CD4-positive, alpha-beta T cell (primary cell): ENCODE measurements at regions not wholly inside any gene's neighbourhood (a gene's known extent, or its start where the extent isn't known, plus 50 kb on each side); places are given as distances from the start of the nearest gene placed in this dataset.

Source experiments
- ATAC-seq: fragments of 200-7000 bp; cut with Tn5 transposase; one replicate; pipeline ENCODE4 v1.10.0; 2022; ENCODE audit warnings: mild to moderate bottlenecking; ENCODE audit not compliant: poor library complexity
- CTCF ChIA-PET: fragments of 350-600 bp; sonication (Branson Sonifier 250); formaldehyde crosslinking; loops from one replicate; lab custom pipeline; 2021; ENCODE audit warnings: antibody characterized with exemption, inconsistent platforms; lab: Charles Lee
- POLR2A ChIA-PET: fragments of 350-600 bp; sonication (Branson Sonifier 250); formaldehyde crosslinking; loops from one replicate; lab custom pipeline; 2021; ENCODE audit warnings: antibody characterized with exemption, inconsistent platforms; lab: Charles Lee
- DNase-seq, 14 experiments: peaks; one replicate each; pipeline ENCODE4 v3.0.0-alpha.2; 2013 to 2020; ENCODE audit warnings: mixed read lengths in 2 of 14
- H3K27ac ChIP-seq, 2 donors: one replicate each; pipeline versions ENCODE4 v1.5.1 to v1.7.0; 2013; ENCODE audit warnings: low read length in 2 of 2, low read depth in 1 of 2, mild to moderate bottlenecking in 1 of 2
- H3K27me3 ChIP-seq, 2 experiments: 1 replicate in 1 of 2; 2 replicates in 1 of 2; pipeline versions ENCODE4 v1.6.1 to v1.7.0; 2013; ENCODE audit warnings: low read length in 2 of 2, control low read depth in 1 of 2, mild to moderate bottlenecking in 1 of 2, moderate library complexity in 1 of 2; ENCODE audit not compliant: insufficient read depth in 2 of 2, control insufficient read depth in 1 of 2
- H3K36me3 ChIP-seq: one replicate; pipeline ENCODE4 v1.6.1; 2013; ENCODE audit warnings: low read length, control low read depth; ENCODE audit not compliant: insufficient read depth
- H3K4me1 ChIP-seq: one replicate; pipeline ENCODE4 v1.6.1; 2013; ENCODE audit warnings: low read length, control low read depth; ENCODE audit not compliant: insufficient read depth
- H3K4me3 ChIP-seq: one replicate; pipeline ENCODE4 v1.5.1; 2013; ENCODE audit warnings: mild to moderate bottlenecking, low read length, moderate library complexity
- H3K9me3 ChIP-seq, 2 experiments: 1 replicate in 1 of 2; 2 replicates in 1 of 2; pipeline versions ENCODE4 v1.6.1 to v1.7.0; 2013; ENCODE audit warnings: low read length in 2 of 2, mild to moderate bottlenecking in 2 of 2, control low read depth in 1 of 2, moderate library complexity in 1 of 2; ENCODE audit not compliant: control insufficient read depth in 1 of 2, insufficient read depth in 1 of 2
- H3K27ac Mint-ChIP-seq: one replicate; pipeline ENCODE4 v1.8.0; 2020; ENCODE audit warnings: mixed read lengths
- H3K27me3 Mint-ChIP-seq: one replicate; pipeline ENCODE4 v1.8.0; 2021; ENCODE audit warnings: mixed read lengths
- H3K36me3 Mint-ChIP-seq: one replicate; pipeline ENCODE4 v1.8.0; 2021; ENCODE audit warnings: low read depth, mixed read lengths
- H3K4me1 Mint-ChIP-seq: one replicate; pipeline ENCODE4 v1.8.0; 2021; ENCODE audit warnings: low read depth, mixed read lengths
- H3K4me3 Mint-ChIP-seq: one replicate; pipeline ENCODE4 v1.8.0; 2020; ENCODE audit warnings: mild to moderate bottlenecking, mixed read lengths
- H3K9me3 Mint-ChIP-seq: one replicate; pipeline ENCODE4 v1.8.0; 2020; ENCODE audit warnings: mixed read lengths
- CTCF ChIP-seq: fragments of 200-600 bp; IDR thresholded peaks from one replicate; pipeline ENCODE4 v1.8.0; 2022; ENCODE audit warnings: antibody characterized with exemption, mild to moderate bottlenecking
- intact Hi-C, 2 experiments: fragments of 100-400 bp; cut with DNase I in 1 of 2; cut with micrococcal nuclease in 1 of 2; formaldehyde crosslinking; loops; one replicate each; pipeline versions ENCODE4 v1.15.1 to v1.9.0; 2023 to 2025; cut with DNase I, micrococcal nuclease

GRCh38 chr5:124194282-124194681, 552.2 kb downstream of the ZNF608 start:
- no peak for DNase-seq
- CTCF ChIA-PET = no interaction called here
- TF ChIP-seq CTCF = no peak
- Histone ChIP-seq H3K27me3 (no peaks in the 10 kb centered on the region), H3K9me3 (peaks cover 0 to 7% of the 10 kb centered on the region in 2 experiments), H3K4me3 (no peak overlapping the region), H3K36me3 (no peaks in the 10 kb centered on the region), H3K4me1 (no peaks in the 10 kb centered on the region), H3K27ac (no peak overlapping the region)
- intact Hi-C loops = no loop called here
- no peaks in the 10 kb centered on the region for H3K36me3 Mint-ChIP-seq
- no peak for ATAC-seq
- no peak overlapping the region for H3K27ac Mint-ChIP-seq
- no peak overlapping the region for H3K4me3 Mint-ChIP-seq
- H3K4me1 Mint-ChIP-seq = no peaks in the 10 kb centered on the region
- H3K9me3 Mint-ChIP-seq = no peaks in the 10 kb centered on the region
- no peaks in the 10 kb centered on the region for H3K27me3 Mint-ChIP-seq
- POLR2A ChIA-PET = no interaction called here

GRCh38 chr5:124193371-124193789, 553.1 kb downstream of the ZNF608 start:
- H3K9me3 ChIP-seq = peaks cover 0 to under 1% of the 10 kb centered on the region in 2 experiments
- H3K9me3 Mint-ChIP-seq = no peaks in the 10 kb centered on the region
- no peaks in the 10 kb centered on the region for H3K36me3 ChIP-seq
- ATAC-seq (no peak), DNase-seq (no peak)
- no peaks in the 10 kb centered on the region for H3K4me1 Mint-ChIP-seq
- no peak overlapping the region for H3K4me3 ChIP-seq
- no peaks in the 10 kb centered on the region for H3K4me1 ChIP-seq
- intact Hi-C loops = no loop called here
- no peak overlapping the region for H3K4me3 Mint-ChIP-seq
- no peak overlapping the region for H3K27ac Mint-ChIP-seq
- POLR2A ChIA-PET = no interaction called here
- H3K27ac ChIP-seq = no peak overlapping the region
- no peaks in the 10 kb centered on the region for H3K27me3 ChIP-seq
- no peaks in the 10 kb centered on the region for H3K27me3 Mint-ChIP-seq
- no peaks in the 10 kb centered on the region for H3K36me3 Mint-ChIP-seq
- CTCF ChIA-PET = no interaction called here
- TF ChIP-seq CTCF = no peak

DNA sequence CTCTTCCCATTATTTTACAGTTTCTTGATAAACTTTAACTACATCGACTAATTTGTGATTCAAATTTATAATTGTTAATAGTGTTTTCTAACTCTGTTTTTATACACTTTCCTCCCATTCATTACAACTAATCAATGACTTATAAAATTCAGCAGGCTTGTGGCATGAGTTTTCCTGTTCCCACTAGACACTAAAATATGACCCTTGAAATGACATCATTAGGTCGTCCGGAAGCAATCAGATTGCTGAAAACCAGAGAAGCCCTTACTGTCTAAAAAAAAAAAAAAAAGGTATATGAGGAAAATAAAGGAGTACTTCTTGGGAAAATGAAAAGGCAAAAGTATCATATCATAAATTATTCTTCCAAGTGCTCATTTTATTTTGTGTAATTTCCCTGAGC, 553.7 kb downstream of the ZNF608 start:
- Histone ChIP-seq H3K36me3 (no peaks in the 10 kb centered on the region), H3K27me3 (no peaks in the 10 kb centered on the region), H3K27ac (no peak overlapping the region), H3K4me1 (no peaks in the 10 kb centered on the region), H3K9me3 (no peaks in the 10 kb centered on the region), H3K4me3 (no peak overlapping the region)
- H3K36me3 Mint-ChIP-seq = no peaks in the 10 kb centered on the region
- no peaks in the 10 kb centered on the region for H3K27me3 Mint-ChIP-seq
- intact Hi-C loops = no loop called here
- no peaks in the 10 kb centered on the region for H3K4me1 Mint-ChIP-seq
- no peak overlapping the region for H3K27ac Mint-ChIP-seq
- H3K9me3 Mint-ChIP-seq = no peaks in the 10 kb centered on the region
- TF ChIP-seq CTCF = no peak
- DNase-seq (no peak), ATAC-seq (no peak)
- POLR2A ChIA-PET = no interaction called here
- H3K4me3 Mint-ChIP-seq = no peak overlapping the region
- CTCF ChIA-PET = no interaction called here
